HUES6 (cell line): ENCODE measurements at regions not wholly inside any gene's neighbourhood (a gene's known extent, or its start where the extent isn't known, plus 50 kb on each side); places are given as distances from the start of the nearest gene placed in this dataset.

ENCODE experiments used
- H3K27ac ChIP-seq: 2 replicates; pipeline ENCODE4 v1.7.0; 2013; ENCODE audit warnings: low read depth, mild to moderate bottlenecking, low read length, inconsistent platforms
- H3K27me3 ChIP-seq: 2 replicates; pipeline ENCODE4 v1.6.1; 2013; ENCODE audit warnings: low read length; ENCODE audit not compliant: control insufficient read depth, insufficient read depth
- H3K36me3 ChIP-seq: 2 replicates; pipeline ENCODE4 v1.6.1; 2013; ENCODE audit warnings: low read length; ENCODE audit not compliant: control insufficient read depth, insufficient read depth
- H3K4me1 ChIP-seq: 2 replicates; pipeline ENCODE4 v1.6.1; 2013; ENCODE audit warnings: low read length; ENCODE audit not compliant: control insufficient read depth, insufficient read depth
- H3K4me3 ChIP-seq: 2 replicates; pipeline ENCODE4 v1.5.1; 2013; ENCODE audit warnings: low read depth, low read length
- H3K9ac ChIP-seq: one replicate; pipeline ENCODE4 v1.6.1; 2013; ENCODE audit warnings: mild to moderate bottlenecking, low read length
- H3K9me3 ChIP-seq: 2 replicates; pipeline ENCODE4 v1.6.1; 2013; ENCODE audit warnings: low read depth, low read length; ENCODE audit not compliant: control insufficient read depth, insufficient read depth

DNA sequence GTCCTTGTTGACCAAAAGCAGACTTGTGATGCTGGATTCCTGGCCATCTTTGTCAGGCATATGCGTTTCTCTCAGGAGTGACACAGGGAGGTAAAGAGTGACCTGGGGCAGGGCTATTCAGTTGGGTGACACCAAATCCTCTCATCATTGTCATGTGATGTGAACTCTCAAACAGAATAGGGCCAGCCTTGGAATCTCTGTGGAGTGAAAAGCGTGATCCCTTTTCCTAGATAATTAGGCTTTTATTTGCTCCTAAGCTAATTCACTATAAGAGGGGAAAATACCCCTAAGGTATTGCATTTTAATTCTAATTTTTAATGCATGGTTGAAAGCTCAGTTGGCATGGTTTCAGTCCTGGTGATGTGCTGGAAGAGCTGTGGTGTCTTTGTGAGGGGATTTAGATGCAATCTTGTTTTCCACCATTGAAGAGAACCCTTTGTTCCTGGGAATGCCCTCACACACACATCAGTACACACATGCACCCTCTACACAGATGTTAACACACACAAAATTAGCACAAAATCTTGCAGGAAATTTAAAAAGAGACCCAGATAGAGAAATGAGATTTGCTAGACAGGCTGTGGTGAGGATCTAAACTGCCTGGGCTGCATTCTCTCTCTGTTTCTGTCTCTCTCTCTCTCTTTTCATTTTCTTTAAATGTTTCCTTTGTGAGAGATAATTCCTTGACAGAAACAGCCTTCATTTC lies 349.9 kb downstream of the TSN start:
- Histone ChIP-seq H3K27me3 (no peaks in the 10 kb centered on the region), H3K27ac (no peak overlapping the region), H3K4me3 (no peak overlapping the region), H3K9me3 (peaks cover 10% of the 10 kb centered on the region), H3K36me3 (no peaks in the 10 kb centered on the region), H3K4me1 (peaks cover 7% of the 10 kb centered on the region), H3K9ac (no peak overlapping the region)

DNA sequence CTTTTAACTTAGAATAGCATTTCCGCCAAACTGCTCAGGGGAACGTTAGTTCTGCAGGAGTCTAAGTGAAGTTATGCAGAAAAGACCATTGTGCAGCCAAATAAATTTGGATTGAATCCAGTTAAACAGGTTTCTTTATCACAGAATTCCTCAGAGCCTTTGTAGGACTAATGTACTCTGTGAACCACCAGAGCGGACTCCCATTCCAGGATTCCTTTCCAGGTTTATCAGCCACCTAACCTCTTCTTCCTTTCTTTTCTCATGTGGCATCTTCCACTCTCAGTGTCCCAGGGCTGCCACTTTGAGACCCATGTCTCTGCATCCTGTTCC lies 350.4 kb downstream of the TSN start:
- Histone ChIP-seq H3K27ac (no peak overlapping the region), H3K36me3 (no peaks in the 10 kb centered on the region), H3K27me3 (no peaks in the 10 kb centered on the region), H3K4me3 (no peak overlapping the region), H3K9ac (no peak overlapping the region), H3K9me3 (peaks cover 10% of the 10 kb centered on the region), H3K4me1 (peaks cover 1% of the 10 kb centered on the region; the same call in 1 of the 2 replicates)

DNA sequence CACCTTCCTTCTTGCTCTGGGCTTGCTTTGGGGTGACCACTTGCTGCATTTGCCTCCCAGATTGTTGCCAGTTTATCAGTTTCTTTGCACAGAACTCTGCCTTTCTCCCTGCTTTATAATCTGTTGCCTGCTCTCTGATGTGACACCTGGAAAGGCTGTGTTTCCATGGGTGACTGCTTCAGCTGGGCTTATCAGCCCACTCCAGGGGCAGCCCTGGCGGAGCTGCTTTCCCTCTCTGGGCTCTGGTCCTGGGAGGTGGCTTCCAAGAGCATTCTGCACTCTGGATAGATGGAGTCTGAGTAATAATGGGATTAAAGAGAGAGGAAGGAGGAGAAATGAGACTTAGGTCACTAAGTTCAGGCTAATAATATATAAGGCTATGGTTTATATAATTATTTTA lies 352.7 kb downstream of the TSN start:
- H3K9ac ChIP-seq = no peak overlapping the region
- H3K27me3 ChIP-seq = no peaks in the 10 kb centered on the region
- H3K36me3 ChIP-seq = no peaks in the 10 kb centered on the region
- H3K4me1 ChIP-seq = no peaks in the 10 kb centered on the region; the same call in 1 of the 2 replicates
- peaks cover 6% of the 10 kb centered on the region; the same call in 1 of the 2 replicates for H3K9me3 ChIP-seq
- H3K4me3 ChIP-seq = no peak overlapping the region
- H3K27ac ChIP-seq = no peak overlapping the region

DNA sequence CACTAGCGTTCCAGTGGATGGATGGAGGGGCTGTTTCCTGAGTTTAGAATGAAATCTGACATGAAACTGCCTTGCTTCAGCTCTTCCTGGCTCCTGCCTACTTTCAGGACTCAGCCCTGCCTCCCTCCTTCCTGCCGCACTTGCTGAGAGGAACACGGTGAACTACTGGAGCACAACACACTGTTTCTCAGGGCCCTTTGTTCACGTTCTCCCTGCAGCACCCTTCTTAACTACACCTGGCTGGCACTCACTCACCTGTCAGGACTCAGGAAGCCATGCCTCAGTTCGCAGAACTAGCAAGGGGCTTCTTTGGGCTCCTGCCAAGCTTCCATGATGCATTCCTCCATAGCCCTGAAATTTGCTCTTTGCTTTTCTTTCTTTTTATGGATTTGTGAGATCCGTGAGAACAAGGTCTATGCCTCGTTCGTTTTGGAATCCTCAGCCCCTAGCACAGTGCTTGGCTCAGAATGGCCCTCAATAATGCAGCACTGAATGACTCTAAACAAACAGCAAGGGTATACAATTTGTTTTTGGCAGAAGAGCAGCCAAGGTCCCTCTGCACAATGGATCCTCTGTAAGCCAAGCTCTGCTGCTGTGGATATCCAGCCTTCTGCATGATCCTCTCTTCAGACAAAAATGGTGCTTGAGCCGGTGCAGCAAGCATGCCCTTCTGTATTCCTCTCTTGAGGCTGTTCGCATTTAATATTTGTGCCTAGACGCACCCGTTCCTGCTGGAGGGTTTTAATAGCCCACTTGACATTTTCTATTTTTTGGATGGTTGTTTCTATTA lies 357.0 kb downstream of the TSN start:
- Histone ChIP-seq H3K9ac (no peak overlapping the region), H3K9me3 (no peaks in the 10 kb centered on the region), H3K4me1 (no peaks in the 10 kb centered on the region; the same call in 1 of the 2 replicates), H3K27me3 (no peaks in the 10 kb centered on the region), H3K27ac (no peak overlapping the region), H3K36me3 (no peaks in the 10 kb centered on the region), H3K4me3 (no peak overlapping the region)

DNA sequence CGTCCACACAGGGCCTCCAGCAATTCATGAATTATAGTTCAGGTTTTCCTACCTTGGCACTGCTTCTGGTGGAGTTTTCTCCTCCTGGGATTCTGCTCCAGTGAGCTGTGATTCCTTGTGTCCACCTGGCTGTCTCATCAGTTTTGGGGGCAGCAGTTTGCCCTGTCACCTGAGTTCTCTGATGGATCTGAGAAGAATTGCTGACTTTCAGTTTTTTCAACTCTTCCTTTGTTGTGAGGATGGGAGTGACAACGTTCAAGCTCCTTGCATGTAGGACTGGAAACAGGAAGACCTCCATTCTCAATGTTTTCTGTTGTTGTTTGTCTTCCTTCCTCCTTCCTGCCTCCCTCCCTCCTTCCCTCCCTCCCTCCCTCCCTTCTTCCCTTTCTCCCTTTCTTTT lies 359.0 kb downstream of the TSN start:
- H3K36me3 ChIP-seq = no peaks in the 10 kb centered on the region
- H3K27ac ChIP-seq = no peak overlapping the region
- no peaks in the 10 kb centered on the region for H3K27me3 ChIP-seq

DNA sequence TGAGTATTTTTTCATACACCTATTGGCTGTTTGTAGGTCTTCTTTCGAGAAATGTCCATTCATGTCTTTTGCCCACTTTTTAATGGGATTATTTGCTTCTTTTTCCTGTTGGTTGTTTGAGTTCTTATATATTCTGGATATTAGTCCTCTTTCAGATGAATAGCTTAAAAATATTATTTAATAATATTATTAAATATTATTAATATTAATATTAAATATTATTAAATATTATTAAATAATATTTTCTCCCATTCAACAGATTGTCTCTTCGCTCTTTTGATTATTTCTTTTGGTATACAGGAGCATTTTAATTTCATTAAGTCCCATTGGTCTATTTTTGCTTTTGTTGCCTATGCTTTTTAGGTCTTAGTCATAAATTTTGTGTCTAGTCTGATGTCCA lies 361.9 kb downstream of the TSN start:
- no peaks in the 10 kb centered on the region for H3K4me1 ChIP-seq

More for the DNA sequence above, 359.0 kb downstream of the TSN start:
- no peak overlapping the region for H3K9ac ChIP-seq
- H3K9me3 ChIP-seq = 0 out of 2 replicates have a peak, but pooled peaks cover 2% of the 10 kb centered on the region
- no peak overlapping the region for H3K4me3 ChIP-seq
- no peaks in the 10 kb centered on the region for H3K4me1 ChIP-seq

DNA sequence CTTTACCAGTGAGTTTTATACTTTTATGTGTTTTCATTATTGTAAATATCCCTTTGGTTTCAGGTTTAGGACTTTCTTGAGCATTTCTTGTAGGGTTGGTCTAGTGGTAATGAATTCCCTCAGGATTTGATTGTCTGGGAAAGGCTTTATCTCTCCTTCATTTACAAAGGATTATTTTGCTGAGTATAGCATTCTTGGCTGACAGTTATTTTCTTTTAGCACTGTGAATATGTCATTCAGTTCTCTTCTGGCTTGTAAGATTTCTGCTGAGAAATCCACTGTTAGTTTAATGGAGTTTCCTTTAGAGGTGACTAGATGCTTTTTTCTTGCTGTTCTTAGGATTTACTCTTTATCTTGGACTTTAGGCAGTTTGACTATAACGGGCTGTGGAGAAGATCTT lies 373.9 kb downstream of the TSN start:
- no peaks in the 10 kb centered on the region for H3K36me3 ChIP-seq
- no peaks in the 10 kb centered on the region for H3K27me3 ChIP-seq
- H3K9me3 ChIP-seq = peaks cover 41% of the 10 kb centered on the region
- no peak overlapping the region for H3K9ac ChIP-seq
- no peak overlapping the region for H3K4me3 ChIP-seq
- H3K27ac ChIP-seq = no peak overlapping the region
- H3K4me1 ChIP-seq = no peaks in the 10 kb centered on the region

More for the DNA sequence above, 361.9 kb downstream of the TSN start:
- H3K9me3 ChIP-seq = 0 out of 2 replicates have a peak, but pooled peaks cover 2% of the 10 kb centered on the region
- no peak overlapping the region for H3K9ac ChIP-seq
- no peak overlapping the region for H3K27ac ChIP-seq
- H3K4me3 ChIP-seq = no peak overlapping the region
- H3K36me3 ChIP-seq = no peaks in the 10 kb centered on the region
- no peaks in the 10 kb centered on the region for H3K27me3 ChIP-seq

DNA sequence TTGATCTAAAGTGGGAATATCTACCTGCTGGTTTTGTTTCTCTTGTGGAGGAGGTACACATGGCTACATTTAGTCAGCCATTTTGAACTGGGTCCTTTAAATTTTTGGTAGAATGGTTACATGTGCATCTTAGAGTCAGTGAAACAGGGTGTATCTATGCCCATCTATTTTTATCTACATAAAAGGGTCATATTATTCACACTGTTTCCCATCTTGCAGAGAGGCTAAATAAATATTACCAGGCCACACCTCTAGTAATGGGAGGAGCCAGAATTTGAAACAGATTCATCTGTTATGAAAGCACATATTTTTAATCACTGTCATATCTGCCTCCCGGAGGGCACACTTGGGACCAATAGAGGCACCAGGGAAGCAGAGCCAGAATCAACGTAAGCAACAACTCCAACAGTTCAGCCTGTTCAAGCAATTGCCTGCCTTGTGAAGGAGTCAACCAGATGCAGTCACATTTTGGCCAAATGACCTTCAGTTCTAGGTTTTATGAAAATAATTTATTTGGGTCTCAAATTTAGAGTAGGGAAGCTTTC lies 376.8 kb downstream of the TSN start:
- H3K9ac ChIP-seq = no peak overlapping the region

DNA sequence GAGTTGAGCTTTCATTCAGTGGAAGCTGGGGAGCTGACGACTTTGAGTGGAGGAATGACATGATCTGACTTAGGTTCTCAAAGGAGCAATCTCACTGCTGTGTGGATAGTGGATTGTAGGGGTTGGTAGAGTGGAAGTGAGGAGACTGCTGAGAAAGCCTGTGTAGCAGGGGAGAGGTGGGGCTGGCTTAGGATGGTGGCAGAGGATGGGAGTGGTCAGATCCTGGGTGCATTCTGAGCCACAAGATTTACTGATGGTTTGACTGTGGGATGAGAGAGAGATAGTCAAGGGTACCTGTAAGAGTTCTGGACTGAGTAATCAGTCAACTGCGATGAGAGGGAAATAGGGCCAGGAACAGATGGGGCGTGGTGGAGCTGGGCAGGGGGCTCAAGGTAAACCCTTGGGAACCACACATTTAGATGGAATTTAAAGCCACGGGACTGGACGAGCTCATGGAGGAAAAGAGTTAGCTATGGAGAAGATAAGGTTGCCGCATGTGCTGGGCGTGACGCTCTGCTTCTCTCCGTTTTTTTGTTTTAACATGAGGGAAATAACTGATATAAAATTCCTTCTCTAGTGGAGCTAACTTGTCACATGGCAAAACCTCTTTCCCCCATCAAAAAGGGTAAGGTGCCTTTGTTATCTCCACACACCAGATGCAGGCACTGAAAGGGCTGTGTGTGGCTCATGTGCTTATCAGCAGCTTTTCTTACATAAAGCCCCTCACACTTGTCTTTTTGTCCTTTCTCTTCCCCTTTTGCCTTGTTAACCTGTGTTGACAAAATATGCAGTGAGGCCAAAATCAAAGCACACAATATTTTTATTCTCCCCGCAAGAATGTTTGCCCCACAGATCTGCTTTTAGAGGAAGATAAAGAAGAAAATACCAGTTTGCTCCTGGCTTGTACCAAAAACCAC lies 379.8 kb downstream of the TSN start:
- Histone ChIP-seq H3K27ac (no peak overlapping the region), H3K27me3 (no peaks in the 10 kb centered on the region), H3K36me3 (no peaks in the 10 kb centered on the region), H3K9me3 (peaks cover 9% of the 10 kb centered on the region), H3K9ac (no peak overlapping the region), H3K4me1 (peaks cover 10% of the 10 kb centered on the region; the same call in 1 of the 2 replicates), H3K4me3 (no peak overlapping the region)

More for the DNA sequence above, 376.8 kb downstream of the TSN start:
- H3K27ac ChIP-seq = no peak overlapping the region
- no peak overlapping the region for H3K4me3 ChIP-seq
- no peaks in the 10 kb centered on the region for H3K4me1 ChIP-seq
- no peaks in the 10 kb centered on the region for H3K27me3 ChIP-seq
- H3K36me3 ChIP-seq = no peaks in the 10 kb centered on the region
- H3K9me3 ChIP-seq = peaks cover 31% of the 10 kb centered on the region

DNA sequence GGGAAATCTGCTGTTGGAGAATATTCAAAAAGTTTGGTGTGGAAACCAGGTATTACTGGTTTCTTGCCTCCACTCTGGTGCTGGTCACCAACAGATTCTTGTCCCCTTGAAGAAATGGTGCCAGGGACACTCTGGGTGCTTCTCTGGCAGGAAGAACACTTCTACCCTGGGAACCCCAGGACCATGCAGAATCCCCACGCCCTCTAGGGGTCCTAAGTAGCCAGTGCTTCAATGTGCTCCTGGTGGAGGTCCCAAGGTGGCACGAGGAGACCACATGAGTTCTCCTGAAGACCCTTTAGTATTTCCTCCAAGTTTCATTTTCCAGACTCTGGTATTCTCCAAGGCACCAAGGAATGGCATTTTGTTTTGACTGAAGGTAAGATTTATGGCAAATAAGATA lies 380.6 kb downstream of the TSN start:
- Histone ChIP-seq H3K9me3 (peaks cover 1% of the 10 kb centered on the region; the same call in 1 of the 2 replicates), H3K27me3 (no peaks in the 10 kb centered on the region), H3K27ac (no peak overlapping the region), H3K4me1 (peaks cover 10% of the 10 kb centered on the region; the same call in 1 of the 2 replicates), H3K36me3 (no peaks in the 10 kb centered on the region), H3K4me3 (no peak overlapping the region), H3K9ac (no peak overlapping the region)
